Globus pallidus (tissue), 1 donor: ENCODE measurements at regions not wholly inside any gene's neighbourhood (a gene's known extent, or its start where the extent isn't known, plus 50 kb on each side); places are given as distances from the start of the nearest gene placed in this dataset.
"Not testable (repeated sequence)": the region's sequence is repeated elsewhere in the genome, so short reads cannot be mapped to it uniquely, and the experiment has no call there.

Source experiments
- DNase-seq: peaks from one replicate; pipeline ENCODE4 v3.0.0-alpha.2; 2015; ENCODE audit warnings: low spot score

DNA sequence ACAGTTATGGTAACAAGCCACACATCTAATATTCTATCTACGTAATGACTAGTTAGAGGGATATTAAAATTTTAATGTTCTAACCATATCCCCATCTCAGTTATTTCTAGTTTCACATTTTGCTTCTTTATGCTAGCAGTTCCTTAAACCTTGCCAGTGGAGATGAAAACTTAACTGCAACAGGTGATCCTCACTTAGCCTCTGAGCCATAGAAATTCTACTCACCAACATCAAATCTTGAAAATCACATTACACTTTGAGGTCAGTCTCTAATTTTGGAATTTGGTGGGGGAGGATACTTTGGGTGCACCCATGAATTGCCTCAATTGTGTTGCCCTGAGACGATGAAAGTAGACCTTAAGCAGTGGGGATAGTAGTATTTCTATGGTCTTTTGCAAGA is 256.4 kb downstream of the GATA3 start:
- no peak for DNase-seq

DNA sequence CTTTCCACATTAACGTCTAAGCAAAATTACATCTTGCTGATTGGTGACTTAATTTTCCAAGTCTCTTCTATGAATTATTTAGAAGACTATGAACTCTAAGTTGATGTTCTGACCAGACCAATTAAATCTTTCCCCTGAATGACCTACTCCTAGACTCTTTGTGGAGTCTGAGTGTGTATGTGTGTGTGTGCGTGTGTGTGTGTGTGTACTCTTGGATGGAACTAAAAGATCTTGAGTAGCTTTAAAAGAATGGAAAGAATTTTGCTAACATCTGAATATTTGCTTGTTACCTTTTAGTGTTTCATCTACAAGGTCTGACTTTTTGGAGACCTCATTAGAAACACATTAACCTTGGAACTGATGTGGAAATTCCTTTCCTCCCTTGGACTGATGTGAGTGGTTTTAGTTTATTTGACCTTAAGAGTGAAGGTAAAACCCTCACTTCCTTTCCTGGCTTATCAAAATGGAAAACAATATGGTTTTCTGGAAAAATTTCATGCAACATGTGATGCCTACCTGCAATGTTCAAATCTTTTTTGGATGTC is 257.1 kb downstream of the GATA3 start:
- DNase-seq: no peak

DNA sequence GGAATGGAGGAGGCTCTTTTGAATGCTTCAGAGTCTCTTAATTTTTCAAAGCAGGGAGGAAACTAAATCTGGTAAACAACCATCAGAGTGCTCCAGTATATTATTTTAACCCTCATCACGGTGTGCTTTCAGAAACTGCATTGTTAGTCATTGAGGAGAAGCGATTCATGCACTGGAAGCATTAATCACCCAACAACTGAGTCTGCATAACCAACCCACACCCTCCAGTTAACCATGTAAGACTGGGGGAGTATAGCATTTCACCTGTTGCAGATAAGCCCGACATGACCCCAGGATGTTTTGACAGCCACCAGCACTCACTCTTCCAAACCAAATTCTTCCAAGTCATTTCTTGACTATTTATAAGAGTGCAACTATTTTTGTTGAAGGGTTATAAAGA is 257.6 kb downstream of the GATA3 start:
- no peak for DNase-seq

DNA sequence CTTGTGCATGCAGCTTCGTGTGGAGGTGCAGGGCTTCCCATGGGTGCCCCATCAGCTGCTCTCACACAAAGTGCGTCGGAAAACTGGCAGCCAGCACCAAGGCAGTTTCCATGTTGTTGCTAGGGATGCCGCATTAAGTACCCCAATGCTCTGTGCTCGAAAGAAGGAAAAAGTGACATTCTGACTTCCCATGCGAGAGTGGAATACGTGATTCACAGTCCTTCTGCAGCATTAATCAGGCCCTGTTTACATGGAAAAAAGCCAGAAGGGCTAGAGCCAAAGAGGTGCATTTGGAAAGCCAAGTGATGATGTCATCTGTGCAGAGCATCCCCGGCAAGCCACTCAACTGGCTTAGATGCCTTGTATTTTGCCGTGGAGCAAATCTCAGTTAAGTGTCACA is 258.3 kb downstream of the GATA3 start:
- DNase-seq: no peak

DNA sequence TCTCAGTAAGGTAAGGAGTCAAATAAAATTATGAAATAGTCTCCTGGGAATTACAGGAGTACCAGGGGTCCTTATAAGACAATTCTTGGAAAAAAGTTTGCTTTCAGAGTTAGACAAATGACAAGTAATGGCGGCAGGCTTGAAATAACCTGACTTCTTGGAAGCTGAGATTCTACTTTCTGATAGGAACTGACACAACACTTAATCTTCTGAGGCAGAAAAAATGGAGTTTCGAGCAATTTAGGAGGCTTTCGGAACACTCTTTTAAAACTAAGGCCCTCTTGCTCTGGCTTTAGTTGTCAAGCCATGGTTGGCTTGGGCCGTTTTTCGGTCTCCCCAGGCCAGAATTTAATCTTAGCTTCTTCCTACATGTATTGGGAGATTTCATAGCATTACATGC is 260.0 kb downstream of the GATA3 start:
- no peak for DNase-seq

DNA sequence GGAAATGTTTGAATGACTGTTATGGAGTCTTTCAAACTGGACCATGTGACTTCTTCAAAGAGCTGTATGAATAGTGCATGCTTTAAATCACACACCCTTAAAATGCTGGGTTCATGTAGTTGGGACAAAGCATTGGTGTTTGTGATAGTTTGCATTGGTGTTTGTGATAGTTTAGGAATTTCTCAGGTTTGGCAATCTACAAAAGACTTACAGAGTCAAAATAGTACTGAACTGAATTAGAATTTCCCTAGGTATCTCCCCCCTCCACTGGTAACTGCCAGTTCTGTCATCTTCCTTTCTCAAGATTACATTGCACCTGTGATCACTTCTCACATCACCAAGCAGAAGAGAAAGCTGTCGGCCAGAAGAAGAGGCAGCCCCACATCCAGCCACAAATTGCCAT is 261.1 kb downstream of the GATA3 start:
- no peak for DNase-seq

DNA sequence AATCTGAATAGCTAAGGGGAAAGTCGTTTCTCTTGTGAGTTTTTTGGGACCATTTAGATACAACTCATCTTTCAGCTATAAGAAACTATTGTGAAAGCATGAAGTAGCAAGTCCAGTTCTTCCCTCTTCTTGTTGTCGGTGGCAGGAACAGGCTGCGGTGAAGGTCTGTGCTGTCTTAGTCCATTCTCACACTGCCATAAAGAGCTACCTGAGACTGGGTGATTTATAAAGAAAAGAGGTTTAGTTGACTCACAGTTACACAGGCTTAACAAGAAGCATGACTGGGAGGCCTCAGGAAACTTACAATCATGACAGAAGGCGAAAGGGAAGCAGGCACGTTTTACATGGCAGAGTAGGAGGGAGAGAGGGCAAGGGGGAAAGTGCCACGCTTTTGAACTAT is 261.8 kb downstream of the GATA3 start:
- DNase-seq: no peak

DNA sequence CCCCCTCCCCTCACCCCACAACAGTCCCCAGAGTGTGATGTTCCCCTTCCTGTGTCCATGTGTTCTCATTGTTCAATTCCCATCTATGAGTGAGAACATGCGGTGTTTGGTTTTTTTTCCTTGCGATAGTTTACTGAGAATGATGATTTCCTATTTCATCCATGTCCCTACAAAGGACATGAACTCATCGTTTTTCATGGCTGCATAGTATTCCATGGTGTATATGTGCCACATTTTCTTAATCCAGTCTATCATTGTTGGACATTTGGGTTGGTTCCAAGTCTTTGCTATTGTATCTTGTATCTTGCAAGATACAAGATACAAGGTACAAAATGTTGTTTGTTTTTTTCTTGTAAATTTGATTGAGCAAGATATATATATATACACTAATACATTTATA is 263.9 kb downstream of the GATA3 start:
- DNase-seq: not testable (repeated sequence)

DNA sequence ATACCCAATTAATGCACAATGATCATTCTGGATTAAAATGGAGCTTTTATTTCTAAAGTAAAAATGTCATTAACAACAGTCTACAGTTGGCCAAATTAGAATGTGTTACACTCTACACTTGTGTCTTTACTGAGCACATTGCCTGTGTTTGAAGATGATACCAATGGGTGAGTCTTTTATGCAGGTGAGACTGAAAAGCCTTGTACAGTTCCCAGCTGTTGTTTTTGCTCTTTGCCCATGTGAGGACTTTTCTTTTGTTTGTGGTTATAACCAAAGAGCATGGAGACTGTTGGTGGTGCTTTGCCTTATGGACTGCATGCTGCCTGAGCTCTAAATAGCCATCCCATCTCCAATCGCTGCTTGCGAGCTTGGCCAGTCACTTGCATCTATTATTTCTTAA is 264.5 kb downstream of the GATA3 start:
- DNase-seq: no peak

DNA sequence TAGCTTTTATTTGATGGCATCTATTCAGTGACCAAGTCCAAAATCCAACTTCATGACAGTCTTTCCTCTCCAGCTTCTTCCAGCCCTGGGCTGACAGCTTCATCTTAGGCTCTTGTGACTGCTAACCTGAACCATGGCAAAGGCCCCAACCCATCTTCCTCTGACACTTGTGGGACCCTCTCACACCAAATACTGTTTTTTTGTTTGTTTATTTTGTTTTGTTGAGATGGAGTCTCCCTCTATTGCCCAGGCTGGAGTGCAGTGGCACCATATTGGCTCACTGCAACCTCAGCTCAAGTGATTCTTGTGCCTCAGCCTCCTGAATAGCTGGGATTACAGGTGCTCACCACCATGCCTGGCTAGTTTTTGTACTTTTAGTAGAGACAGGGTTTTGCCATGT is 265.2 kb downstream of the GATA3 start:
- DNase-seq: no peak

DNA sequence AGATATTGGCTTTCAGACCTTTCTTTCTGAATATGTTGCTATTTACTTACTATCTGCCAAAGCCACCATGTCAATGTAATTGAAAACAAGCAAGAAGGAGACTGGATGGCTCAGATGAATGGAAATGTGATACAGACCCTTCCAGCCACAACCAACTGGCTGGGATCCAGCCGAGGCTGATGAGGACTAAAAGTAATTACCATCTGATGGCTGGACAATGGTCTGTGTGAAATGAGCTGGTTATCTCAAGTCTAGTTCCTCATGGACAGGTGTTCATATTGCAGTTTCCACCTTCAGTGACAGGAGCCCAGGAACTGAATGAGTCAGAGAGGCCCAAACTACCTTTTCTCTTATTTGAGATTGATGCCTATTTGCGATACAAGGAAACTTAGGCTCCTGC is 267.5 kb downstream of the GATA3 start:
- no peak for DNase-seq

DNA sequence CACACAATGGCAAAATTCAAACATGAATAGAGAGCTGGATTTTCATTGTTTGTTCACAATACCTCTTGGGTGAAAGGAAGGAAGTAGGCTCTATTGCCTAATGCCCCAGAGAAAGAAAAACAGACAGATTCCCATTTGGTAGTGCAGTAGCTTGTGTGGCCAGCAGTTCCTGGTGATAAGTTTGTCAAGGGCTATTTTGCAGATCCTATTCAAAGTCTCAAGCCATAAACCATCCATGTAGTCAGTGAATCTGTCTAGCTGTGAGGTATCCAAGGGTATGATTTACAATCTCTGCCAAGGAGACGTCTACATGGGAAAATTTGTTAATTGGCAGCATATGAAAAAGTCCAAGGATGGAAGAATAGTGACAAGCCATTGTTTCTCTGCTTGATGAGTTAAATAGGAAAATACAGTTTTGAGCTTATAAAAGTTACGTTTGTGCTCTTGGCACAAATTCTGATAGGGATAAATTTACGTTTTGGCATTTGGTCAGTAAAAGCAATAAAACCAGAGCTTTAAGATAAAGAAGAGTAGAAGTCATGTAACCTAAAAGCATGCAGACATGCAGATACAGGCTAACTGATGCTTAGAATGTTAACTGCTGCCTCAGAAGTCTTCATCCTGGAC is 269.1 kb downstream of the GATA3 start:
- no peak for DNase-seq

DNA sequence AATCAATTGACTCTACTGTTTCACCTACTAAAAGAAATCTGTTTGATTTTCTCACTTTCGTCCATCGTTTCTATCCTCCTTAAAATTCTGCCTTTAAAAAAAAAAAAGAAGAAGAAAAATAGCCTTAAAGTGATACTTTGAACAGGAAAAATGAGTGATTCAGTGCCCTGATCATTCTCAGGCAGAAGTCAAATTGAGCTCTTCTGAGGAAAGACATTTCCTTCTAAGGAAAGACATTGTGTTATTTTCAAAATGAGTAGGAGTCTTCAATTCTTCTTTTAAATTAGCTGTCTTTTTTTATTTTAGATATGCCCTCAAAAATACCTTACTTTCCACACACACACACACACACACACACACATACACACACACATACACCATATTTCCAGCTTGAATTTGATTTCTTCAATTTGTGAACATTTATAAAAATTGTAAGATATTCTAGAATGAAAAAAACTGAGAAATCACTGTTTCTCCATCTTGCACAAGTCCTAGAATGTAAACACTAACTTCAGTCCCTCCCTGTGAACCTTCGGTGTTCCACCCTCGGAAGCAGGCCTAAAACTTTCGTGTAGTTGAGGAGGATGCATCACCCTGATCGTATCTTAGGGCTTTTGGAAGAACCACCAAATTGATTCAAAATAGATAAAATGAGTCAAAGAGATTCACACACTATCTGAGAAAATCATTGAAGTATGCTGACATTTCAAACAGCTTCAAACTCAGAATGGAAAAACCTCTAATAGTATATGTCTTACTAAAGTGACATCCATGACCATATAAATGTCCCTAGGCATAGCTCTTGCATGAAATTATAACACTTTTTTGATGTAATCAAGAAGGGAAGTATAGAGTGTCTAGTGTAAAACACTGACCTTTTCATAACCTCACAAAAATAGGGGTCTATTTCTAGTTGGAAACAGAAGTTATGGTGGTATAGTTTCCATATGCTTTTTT is 270.8 kb downstream of the GATA3 start:
- no peak for DNase-seq

DNA sequence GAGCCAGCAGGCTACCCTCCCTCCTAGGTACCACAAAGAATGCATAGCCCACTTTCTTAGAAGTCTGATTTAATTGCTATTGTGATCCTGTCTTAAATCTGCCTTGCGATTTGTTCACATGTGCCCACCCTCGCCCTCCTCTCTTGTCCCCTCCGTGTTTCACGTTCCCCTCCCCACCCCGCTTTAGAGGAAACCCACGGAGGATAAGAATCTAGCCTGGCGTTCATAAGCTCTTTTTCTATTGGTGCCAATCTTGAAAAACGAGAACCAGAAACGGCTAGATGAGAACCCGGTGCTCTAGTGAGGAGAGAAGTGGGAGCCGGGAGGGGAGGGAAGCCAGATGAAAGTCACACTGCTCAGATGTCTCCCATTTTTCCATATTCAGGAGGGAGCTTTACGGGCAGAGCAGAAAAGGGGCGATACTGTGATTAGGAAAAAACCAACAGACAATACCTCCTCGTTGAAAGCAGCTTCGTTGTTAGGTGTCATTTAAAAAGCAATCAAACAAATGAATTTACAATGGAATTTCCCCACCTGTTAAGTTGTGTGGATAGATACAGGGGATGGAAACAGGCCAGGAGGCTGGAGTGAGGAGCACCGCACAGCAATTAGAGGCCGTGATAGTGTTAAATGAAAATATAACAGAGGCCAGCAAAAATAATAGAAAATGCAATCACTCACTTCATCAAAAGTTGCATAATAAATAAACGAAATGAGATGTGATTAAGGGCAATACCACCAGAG is 272.1 kb downstream of the GATA3 start:
- no peak for DNase-seq

DNA sequence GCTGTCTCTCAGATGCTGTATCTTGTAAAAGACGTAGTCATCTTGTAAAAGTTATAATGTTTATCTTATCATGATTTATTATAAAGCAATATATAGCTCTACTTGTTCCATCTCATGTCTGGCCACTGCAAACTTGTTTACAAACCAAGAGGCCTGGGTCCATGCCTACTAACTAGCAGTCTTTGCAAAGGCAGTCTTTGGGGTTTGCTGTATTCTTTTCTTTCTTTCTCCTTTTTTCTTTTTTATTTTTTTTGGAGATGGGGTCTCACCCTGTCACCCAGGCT is 272.6 kb downstream of the GATA3 start:
- no peak for DNase-seq

DNA sequence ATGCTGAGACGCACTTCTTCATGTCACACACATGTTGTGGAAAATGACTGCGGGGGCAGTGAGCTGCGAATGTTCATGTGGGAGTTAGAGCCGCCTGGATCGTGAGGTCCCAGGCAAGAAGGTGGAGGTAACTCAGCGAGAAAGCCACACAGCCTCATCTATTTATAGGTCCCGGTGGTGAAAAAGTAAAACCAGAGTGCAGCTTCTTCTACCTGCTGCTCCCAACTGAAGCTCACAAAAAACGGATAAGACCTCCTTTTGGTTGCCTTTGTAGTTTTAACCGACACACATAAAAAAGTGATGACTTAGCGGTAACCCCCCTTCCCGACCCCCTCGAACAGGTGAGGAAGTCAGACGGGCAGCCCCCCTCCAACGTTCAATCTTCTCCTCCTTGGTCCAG is 276.9 kb downstream of the GATA3 start:
- DNase-seq: no peak

DNA sequence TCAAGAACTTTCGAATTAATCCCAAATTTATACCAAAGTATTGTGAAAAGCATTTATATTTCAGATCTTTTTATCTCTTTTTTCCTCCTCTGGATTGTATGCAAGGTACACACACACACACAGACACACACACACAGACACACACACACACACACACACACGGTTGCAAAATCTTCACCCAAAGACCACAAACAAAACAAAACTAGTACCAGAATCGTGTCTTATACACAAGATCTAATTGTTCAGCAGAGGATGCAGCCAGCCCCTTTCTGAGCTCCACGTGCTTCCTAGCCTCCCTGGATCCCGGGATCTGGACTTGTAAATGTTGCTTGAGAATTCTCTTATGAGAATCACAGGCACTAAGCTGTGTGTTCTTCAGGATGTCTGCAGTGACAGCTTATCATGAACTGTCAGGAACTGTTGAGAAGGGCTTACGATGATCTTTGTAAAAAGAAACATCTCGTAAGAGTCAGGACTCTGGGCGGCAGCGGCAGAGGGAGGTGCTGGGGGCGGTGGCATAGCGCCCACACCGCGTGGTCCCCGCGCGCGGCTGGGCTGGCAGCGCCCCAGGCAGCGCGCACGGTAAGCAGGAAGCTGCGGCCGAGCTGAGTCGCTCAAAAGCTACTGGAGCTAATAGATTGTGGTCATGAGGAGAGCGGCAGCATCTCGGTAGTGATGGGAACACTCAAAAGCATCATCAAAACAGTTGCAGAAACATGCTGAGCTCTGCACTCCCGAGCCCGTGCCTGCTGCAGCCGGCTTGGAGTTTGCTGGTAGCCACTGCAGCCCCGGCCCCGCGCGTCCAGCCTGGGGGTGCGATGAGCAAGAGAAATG is 277.6 kb downstream of the GATA3 start:
- peak; percentile 13 for DNase-seq

DNA sequence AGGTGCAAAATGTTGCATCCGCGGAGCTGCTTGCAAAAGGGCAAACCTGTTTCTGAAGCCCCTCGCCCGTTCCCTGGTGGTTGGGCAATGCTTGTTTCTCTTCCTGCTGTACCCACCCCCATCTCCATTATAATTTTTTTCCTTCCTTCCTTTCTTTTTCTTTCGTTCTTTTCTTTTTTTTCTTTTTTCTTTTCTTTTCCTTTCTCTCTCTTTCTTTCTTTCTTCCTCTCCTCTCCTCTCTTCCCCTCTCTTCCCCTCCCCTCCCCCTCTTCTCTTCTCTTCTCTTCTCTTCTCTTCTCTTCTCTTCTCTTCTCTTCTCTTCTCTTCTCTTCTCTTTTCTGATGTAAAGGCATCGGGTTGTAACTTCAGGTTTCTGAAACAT is 278.2 kb downstream of the GATA3 start:
- DNase-seq: no peak

DNA sequence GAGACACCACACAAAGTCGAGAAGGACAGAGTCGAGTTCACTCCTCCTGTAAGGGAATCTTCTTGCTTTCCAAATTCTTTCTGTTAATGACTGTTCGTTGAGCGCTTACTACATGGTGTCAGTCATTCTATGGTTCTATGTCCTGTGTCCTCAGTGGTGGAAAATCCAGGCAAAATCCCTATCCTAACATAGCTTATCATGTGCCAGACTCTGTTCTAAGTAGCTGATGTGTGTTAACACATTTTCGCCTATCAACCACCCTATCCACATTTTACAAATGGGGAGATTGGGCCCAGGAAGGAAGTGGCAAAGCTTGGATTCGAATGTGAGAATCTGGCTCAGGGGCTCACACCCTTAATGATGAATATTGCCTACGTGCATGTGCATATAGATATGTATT is 280.1 kb downstream of the GATA3 start:
- DNase-seq: no peak

DNA sequence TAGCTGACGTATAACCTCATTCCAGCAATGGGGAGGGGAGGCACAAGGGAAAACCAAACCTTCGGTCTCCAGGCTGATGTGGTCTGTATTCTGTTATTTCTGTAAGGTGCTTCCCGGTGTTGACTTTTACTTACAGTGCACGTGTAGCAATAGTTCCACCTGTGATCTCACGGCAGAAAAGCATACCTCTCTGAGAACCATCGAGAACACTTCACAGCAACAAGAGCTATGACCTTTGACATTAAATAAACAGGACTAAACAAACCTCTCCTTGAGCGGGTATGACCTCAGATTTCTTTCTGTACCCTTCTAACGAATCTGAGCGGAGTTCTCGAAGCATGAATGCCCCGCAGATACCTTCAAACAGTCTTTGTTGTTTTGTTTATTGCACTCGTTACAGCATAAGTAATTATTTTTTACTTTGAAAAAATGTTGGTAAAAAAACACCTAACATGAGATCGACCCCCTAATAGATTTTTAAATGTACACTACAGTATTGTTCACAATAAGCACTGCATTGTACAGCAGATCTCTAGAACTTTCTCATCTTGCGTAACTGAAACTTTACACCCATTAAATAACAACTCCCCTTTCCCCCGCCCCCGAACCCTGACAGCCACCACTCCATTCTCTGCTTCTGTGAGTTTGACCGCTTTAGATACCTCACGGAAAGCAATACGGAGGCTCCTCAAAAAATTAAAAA is 282.3 kb downstream of the GATA3 start:
- DNase-seq: no peak

DNA sequence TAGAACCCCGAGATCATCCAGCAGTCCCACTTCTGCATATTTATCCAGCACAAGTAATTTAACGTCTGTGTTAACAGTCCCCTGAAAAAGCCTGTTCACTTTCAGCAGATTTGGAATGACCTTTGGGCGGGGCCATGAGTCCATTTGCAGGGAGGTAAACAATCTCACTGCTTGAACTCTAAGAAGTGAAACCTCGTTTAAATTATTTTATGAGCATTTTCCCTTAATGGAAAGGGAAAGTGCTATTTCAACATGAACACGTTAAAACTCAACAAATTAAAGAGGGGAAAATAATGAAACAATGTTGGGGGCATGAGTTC is 282.8 kb downstream of the GATA3 start:
- DNase-seq: no peak
